ENCODE measurements at regions not wholly inside any gene's neighbourhood (a gene's known extent, or its start where the extent isn't known, plus 50 kb on each side); places are given as distances from the start of the nearest gene placed in this dataset.

GRCh38 chr11:28654191-28654590, 546.0 kb downstream of the METTL15 start:
- TF ChIP-seq CTCF (IDR thresholded peaks at IDR 0.05; ENCODE audit: insufficient read depth, low read depth, low read length) (no peak), EZH2 (IDR thresholded peaks at IDR 0.05; ENCODE audit: insufficient read depth, low read length) (no peak)
